SK-N-MC (cell line): ENCODE measurements at regions not wholly inside any gene's neighbourhood (a gene's known extent, or its start where the extent isn't known, plus 50 kb on each side); places are given as distances from the start of the nearest gene placed in this dataset.

Source experiments
- EZH2 ChIP-seq: fragments of 200-600 bp; sonication (generic); IDR thresholded peaks from one replicate; pipeline ENCODE4 v1.6.1; 2017; ENCODE audit warnings: antibody characterized with exemption
- POLR2AphosphoS5 ChIP-seq: IDR thresholded peaks from 2 replicates; pipeline ENCODE4 v1.6.1; 2012; ENCODE audit warnings: mild to moderate bottlenecking, low read depth, low read length, borderline replicate concordance

GRCh38 chr5:92435781-92436180, 1052.7 kb upstream of the ARRDC3 start:
- TF ChIP-seq POLR2AphosphoS5 (no peak), EZH2 (no peak)
